Epithelial cell of esophagus (primary cell): ENCODE measurements at regions not wholly inside any gene's neighbourhood (a gene's known extent, or its start where the extent isn't known, plus 50 kb on each side); places are given as distances from the start of the nearest gene placed in this dataset.
"Not testable (repeated sequence)": the region's sequence is repeated elsewhere in the genome, so short reads cannot be mapped to it uniquely, and the experiment has no call there.

Source experiments
- DNase-seq: peaks from one replicate; pipeline ENCODE4 v3.0.0; 2010; ENCODE audit warnings: low read depth
- H3K4me3 ChIP-seq: 2 replicates; pipeline ENCODE4 v1.5.1; 2011; ENCODE audit warnings: mild to moderate bottlenecking, low read length, control low read depth
- TF ChIP-seq, protein P1 (sequence below): IDR thresholded peaks from 2 replicates; pipeline ENCODE4 v1.5.1; 2011; ENCODE audit warnings: low read depth, mild to moderate bottlenecking, low read length, control low read depth, inconsistent platforms; ENCODE audit not compliant: insufficient read depth; ENCODE audit errors: missing control alignments

DNA sequence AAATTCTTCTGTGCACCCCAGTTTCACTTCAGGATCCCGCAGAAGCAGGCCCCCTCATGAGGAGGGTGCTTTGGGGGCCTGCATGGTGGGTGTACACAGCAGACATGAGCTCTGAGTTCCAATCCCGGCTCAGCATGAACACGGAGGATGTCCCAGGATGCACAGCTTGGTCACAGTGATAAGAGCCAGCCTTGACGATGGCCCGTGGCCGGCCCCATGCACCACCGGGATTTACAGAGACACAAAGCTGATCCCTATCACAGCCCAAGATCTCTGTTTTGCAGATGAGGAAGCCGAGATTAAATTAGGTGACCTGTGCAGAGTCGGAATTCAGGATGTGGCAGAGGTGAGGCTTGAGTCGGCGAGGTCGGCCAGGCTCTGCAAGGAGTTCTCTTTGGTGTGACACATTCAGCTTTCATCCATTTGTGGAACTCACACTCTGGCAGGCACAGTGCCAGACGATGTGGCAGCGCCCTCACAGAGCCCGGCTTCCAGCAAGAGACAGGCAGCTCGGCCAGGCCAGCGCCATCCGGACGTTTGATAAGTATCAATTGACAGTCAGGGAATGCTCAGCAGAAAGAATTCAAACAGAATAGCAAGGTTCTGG, 456.3 kb upstream of the MYT1L start:
- DNase-seq, result no peak
- H3K4me3 ChIP-seq, result no peak overlapping the region
- TF ChIP-seq, protein P1, sequence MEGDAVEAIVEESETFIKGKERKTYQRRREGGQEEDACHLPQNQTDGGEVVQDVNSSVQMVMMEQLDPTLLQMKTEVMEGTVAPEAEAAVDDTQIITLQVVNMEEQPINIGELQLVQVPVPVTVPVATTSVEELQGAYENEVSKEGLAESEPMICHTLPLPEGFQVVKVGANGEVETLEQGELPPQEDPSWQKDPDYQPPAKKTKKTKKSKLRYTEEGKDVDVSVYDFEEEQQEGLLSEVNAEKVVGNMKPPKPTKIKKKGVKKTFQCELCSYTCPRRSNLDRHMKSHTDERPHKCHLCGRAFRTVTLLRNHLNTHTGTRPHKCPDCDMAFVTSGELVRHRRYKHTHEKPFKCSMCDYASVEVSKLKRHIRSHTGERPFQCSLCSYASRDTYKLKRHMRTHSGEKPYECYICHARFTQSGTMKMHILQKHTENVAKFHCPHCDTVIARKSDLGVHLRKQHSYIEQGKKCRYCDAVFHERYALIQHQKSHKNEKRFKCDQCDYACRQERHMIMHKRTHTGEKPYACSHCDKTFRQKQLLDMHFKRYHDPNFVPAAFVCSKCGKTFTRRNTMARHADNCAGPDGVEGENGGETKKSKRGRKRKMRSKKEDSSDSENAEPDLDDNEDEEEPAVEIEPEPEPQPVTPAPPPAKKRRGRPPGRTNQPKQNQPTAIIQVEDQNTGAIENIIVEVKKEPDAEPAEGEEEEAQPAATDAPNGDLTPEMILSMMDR, result no peak

DNA sequence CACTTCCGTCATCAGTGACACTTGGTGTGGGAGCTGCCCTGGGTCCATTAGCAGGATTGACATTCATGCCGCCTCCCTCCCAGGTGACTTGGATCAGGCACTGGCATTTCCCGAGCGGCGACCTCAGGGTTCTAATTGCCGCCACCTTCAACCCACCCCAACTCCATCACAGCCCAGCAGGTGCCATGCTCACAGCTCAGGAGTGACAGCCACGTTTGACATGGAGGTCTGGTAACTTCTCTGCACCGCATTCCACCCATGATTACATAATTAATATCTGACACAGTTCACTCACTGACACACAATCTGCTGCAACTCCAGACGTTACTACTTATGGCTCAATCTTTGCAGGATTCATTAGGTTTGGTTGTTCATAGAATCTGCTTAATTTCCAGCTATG, 450.9 kb upstream of the MYT1L start:
- TF ChIP-seq, protein P1, result no peak
- no peak for DNase-seq
- H3K4me3 ChIP-seq, result no peak overlapping the region

DNA sequence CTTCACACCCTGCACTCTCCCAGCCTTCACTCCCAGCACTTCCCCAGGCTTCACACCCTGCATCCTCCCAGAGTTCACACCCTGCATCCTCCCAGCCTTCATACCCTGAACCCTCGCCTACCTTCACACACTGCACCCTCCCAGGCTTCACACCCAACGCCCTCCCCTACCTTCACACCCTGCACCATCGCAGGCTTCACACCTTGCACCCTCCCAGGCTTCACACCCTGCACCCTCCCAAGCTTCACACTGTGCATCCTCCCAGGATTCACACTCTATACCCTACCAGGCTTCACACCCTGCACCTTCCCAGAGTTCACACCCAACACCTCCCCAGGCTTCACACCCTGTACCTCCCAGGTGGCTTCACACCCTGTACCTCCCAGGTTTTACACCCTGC, 448.7 kb upstream of the MYT1L start:
- no peak overlapping the region for H3K4me3 ChIP-seq
- no peak for DNase-seq
- TF ChIP-seq, protein P1, result no peak

DNA sequence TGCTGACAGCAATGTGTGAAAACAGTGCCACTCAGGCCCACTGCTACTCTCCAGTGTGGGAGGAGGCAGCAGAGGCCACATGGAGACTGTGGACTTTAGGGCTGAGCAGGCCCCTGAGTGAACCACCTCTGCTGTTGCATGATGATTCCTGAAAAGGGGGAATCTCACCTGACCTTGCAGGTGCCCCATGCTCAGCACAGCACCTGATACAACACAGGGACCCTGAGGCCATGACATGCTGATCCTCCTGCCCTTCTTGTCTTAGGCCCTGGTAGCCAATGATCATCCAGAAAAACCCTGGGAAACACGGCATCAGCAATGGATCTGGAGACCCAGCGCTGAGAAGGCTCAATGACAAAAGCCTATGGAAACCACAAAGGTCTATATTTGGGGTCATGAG, 446.8 kb upstream of the MYT1L start:
- no peak for DNase-seq
- TF ChIP-seq, protein P1, result no peak
- no peak overlapping the region for H3K4me3 ChIP-seq

DNA sequence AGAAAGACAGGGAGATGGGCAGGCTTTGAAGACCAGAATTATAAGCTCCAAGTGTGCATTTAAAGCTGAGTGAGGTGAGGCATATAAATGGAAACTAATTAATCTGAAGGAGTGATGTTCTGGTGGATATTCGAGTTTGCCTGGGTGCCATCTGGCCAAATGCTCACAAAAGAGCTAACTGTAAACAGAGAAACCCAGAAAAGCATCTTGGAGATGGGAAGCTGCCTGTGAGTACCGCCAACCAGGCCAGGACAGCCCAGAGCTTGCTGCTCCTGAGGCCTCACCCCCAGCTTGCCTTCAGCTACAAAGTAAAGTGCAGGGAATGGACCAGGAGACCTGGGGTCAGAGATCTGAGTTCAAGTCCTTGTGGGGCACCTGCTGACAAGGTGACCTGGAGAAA, 446.1 kb upstream of the MYT1L start:
- H3K4me3 ChIP-seq, result no peak overlapping the region
- TF ChIP-seq, protein P1, result no peak
- no peak for DNase-seq

DNA sequence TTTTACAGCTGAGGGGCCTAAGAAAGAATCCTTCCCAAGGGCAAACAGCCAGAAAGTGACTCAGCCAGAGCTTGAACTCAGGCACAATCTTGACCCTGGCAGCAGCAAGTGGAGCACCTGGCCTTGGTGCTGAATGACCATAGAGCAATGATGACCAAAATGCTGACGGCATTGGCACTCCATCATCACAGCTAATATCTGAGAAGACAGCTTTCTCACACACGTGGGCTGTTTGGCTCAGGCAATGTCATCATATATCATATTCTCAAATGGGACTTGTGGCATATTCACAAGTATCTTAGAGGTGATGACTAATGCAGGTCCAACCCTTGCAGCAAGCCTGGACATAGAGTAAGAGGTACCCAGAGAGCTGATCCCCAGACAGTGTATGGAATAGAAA, 443.9 kb upstream of the MYT1L start:
- DNase-seq, result peak; percentile 32
- TF ChIP-seq, protein P1, result no peak
- no peak overlapping the region for H3K4me3 ChIP-seq

DNA sequence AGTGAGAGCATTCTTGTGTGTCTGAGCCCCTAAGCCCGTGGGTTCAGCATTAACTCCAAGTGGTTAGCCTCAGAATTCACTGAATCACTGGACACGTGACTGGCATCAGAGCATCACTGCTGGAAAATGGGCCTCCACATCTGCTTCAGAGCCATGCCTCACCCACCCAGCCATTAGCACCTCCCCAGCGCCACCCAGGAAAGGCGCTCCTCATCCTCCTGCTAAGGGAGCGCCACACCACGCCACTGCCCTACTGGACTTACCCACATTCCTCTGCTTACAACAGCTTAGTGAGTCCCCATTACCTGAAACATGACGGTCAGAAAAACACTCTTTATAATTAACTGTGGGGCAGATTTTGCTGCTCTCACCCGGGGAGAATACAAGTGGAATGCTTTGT, 442.6 kb upstream of the MYT1L start:
- H3K4me3 ChIP-seq, result no peak overlapping the region
- DNase-seq, result no peak
- TF ChIP-seq, protein P1, result no peak

DNA sequence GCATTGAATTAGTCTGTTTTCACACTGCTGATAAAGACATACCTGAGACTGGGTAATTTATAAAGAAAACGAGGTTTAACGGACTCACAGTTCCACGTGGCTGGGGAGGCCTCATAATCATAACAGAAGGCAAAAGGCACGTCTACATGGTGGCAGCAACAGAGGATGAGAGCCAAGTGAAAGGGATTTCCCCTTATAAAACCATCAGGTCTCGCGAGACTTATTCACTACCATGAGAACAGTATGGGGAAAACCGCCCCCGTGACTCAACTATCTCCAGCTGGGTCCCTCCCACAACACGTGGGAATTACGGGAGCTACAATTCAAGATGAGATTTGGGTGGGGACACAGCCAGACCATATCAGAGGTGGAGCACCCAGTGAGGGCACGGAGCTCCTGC, 442.0 kb upstream of the MYT1L start:
- not testable (repeated sequence) for DNase-seq, H3K4me3 ChIP-seq
